HEK293 (cell line): ENCODE measurements at regions not wholly inside any gene's neighbourhood (a gene's known extent, or its start where the extent isn't known, plus 50 kb on each side); places are given as distances from the start of the nearest gene placed in this dataset.

Source experiments
- CTCF ChIA-PET: fragments of 350-600 bp; formaldehyde crosslinking; extraction: SDS; loops from one replicate; lab custom pipeline; 2021; ENCODE audit warnings: antibody characterized with exemption; lab: Yijun Ruan, JAX
- POLR2A ChIA-PET: fragments of 300-600 bp; formaldehyde crosslinking; extraction: SDS; loops from one replicate; lab custom pipeline; 2020; ENCODE audit warnings: antibody characterized with exemption, inconsistent platforms; lab: Yijun Ruan, JAX
- H3K27ac ChIP-seq: fragments of 200-500 bp; sonication (Bioruptor generic); 2 replicates; pipeline ENCODE4 v1.5.1; 2014; ENCODE audit warnings: low read depth, low read length, control low read depth, inconsistent platforms; ENCODE audit errors: extremely low read depth
- H3K36me3 ChIP-seq, 2 experiments: fragments of 200-500 bp in 1 of 2; sonication (Bioruptor generic) in 1 of 2; 1 replicate in 1 of 2; 2 replicates in 1 of 2; pipeline ENCODE4 v1.5.1; 2014 to 2017; ENCODE audit warnings: inconsistent platforms in 2 of 2, low read length in 2 of 2; ENCODE audit not compliant: control insufficient read depth in 2 of 2, insufficient read depth in 1 of 2
- H3K4me1 ChIP-seq: fragments of 200-500 bp; sonication (Bioruptor generic); 2 replicates; pipeline ENCODE4 v1.5.1; 2014; ENCODE audit warnings: mild to moderate bottlenecking, low read length, inconsistent platforms; ENCODE audit not compliant: control insufficient read depth, insufficient read depth
- H3K4me3 ChIP-seq: 2 replicates; pipeline ENCODE4 v1.5.1; 2011; ENCODE audit warnings: low read depth, mild to moderate bottlenecking, control low read depth, low read length, moderate library complexity
- H3K9me3 ChIP-seq: fragments of 200-500 bp; sonication (Bioruptor generic); 2 replicates; pipeline ENCODE4 v1.5.1; 2014; ENCODE audit warnings: low read depth, low read length, inconsistent platforms; ENCODE audit not compliant: control insufficient read depth, insufficient read depth
- GFI1B ChIP-seq: fragments of 450-650 bp; formaldehyde crosslinking; IDR thresholded peaks from 2 replicates; pipeline ENCODE4 v1.5.1; 2016; ENCODE audit warnings: missing biosample characterization, missing genetic modification characterization
- GLIS2 ChIP-seq: fragments of 450-650 bp; formaldehyde crosslinking; IDR thresholded peaks from 2 replicates; pipeline ENCODE4 v1.5.1; 2016; ENCODE audit warnings: missing biosample characterization, missing genetic modification characterization
- IKZF3 ChIP-seq: fragments of 450-650 bp; IDR thresholded peaks from 2 replicates; pipeline ENCODE4 v1.5.0; 2018; ENCODE audit warnings: missing biosample characterization, mild to moderate bottlenecking, missing genetic modification characterization, moderate library complexity
- KLF10 ChIP-seq: fragments of 450-650 bp; IDR thresholded peaks from 2 replicates; pipeline ENCODE4 v1.5.1; 2018; ENCODE audit warnings: missing biosample characterization, mild to moderate bottlenecking, missing genetic modification characterization
- KLF16 ChIP-seq: fragments of 450-650 bp; formaldehyde crosslinking; IDR thresholded peaks from 2 replicates; pipeline ENCODE4 v1.5.1; 2017; ENCODE audit warnings: missing biosample characterization, missing genetic modification characterization
- PRDM1 ChIP-seq: fragments of 450-650 bp; formaldehyde crosslinking; IDR thresholded peaks from 2 replicates; pipeline ENCODE4; 2016; ENCODE audit warnings: missing biosample characterization, missing genetic modification characterization
- PRDM6 ChIP-seq: fragments of 450-650 bp; formaldehyde crosslinking; IDR thresholded peaks from 2 replicates; pipeline ENCODE4 v1.5.1; 2017; ENCODE audit warnings: missing biosample characterization, missing genetic modification characterization
- RBAK ChIP-seq: fragments of 450-650 bp; formaldehyde crosslinking; IDR thresholded peaks from 2 replicates; pipeline ENCODE4 v1.5.1; 2016; ENCODE audit warnings: missing biosample characterization, missing genetic modification characterization
- TRIM28 ChIP-seq: IDR thresholded peaks from 2 replicates; pipeline ENCODE4 v1.6.1; 2011; ENCODE audit warnings: low read length, control low read depth, borderline replicate concordance
- ZBTB6 ChIP-seq: fragments of 450-650 bp; formaldehyde crosslinking; IDR thresholded peaks from 2 replicates; pipeline ENCODE4 v1.5.1; 2017; ENCODE audit warnings: missing biosample characterization, missing genetic modification characterization
- ZFHX2 ChIP-seq: fragments of 450-650 bp; formaldehyde crosslinking; conservative IDR thresholded peaks from 2 replicates; pipeline ENCODE4 v1.5.1; 2016; ENCODE audit warnings: missing biosample characterization, missing genetic modification characterization
- ZNF155 ChIP-seq: fragments of 450-650 bp; formaldehyde crosslinking; IDR thresholded peaks from 2 replicates; pipeline ENCODE4 v1.5.1; 2016; ENCODE audit warnings: missing biosample characterization, missing genetic modification characterization
- ZNF221 ChIP-seq: fragments of 450-650 bp; formaldehyde crosslinking; IDR thresholded peaks from 2 replicates; pipeline ENCODE4 v1.5.1; 2017; ENCODE audit warnings: missing biosample characterization, missing genetic modification characterization, borderline replicate concordance
- ZNF23 ChIP-seq: fragments of 450-650 bp; formaldehyde crosslinking; IDR thresholded peaks from 2 replicates; pipeline ENCODE4 v1.5.1; 2016; ENCODE audit warnings: missing biosample characterization, missing genetic modification characterization, borderline replicate concordance
- ZNF24 ChIP-seq: fragments of 450-650 bp; formaldehyde crosslinking; IDR thresholded peaks from 2 replicates; pipeline ENCODE4 v1.5.1; 2016; ENCODE audit warnings: missing biosample characterization, missing genetic modification characterization
- ZNF274 ChIP-seq, 2 experiments: fragments of 200-500 bp in 1 of 2; fragments of 450-650 bp in 1 of 2; sonication (Bioruptor generic) in 1 of 2; formaldehyde crosslinking in 1 of 2; IDR thresholded peaks; 2 replicates each; pipeline versions ENCODE4 v1.5.1 to v1.6.1; 2014 to 2016; ENCODE audit warnings: borderline replicate concordance in 1 of 2, inconsistent platforms in 1 of 2, low read length in 1 of 2, missing biosample characterization in 1 of 2, missing genetic modification characterization in 1 of 2
- ZNF391 ChIP-seq: fragments of 450-650 bp; formaldehyde crosslinking; IDR thresholded peaks from 2 replicates; pipeline ENCODE4 v1.5.1; 2016; ENCODE audit warnings: low read depth, missing biosample characterization, missing genetic modification characterization, borderline replicate concordance
- ZNF501 ChIP-seq: fragments of 450-650 bp; formaldehyde crosslinking; IDR thresholded peaks from 2 replicates; pipeline ENCODE4 v1.5.1; 2016; ENCODE audit warnings: missing biosample characterization, missing genetic modification characterization
- ZNF585B ChIP-seq: fragments of 450-650 bp; formaldehyde crosslinking; IDR thresholded peaks from 2 replicates; pipeline ENCODE4 v1.5.1; 2016; ENCODE audit warnings: missing biosample characterization, missing genetic modification characterization
- ZNF645 ChIP-seq: fragments of 450-650 bp; formaldehyde crosslinking; IDR thresholded peaks from 2 replicates; pipeline ENCODE4; 2016; ENCODE audit warnings: missing biosample characterization, missing genetic modification characterization
- ZNF654 ChIP-seq: fragments of 450-650 bp; formaldehyde crosslinking; IDR thresholded peaks from 2 replicates; pipeline ENCODE4 v1.5.1; 2016; ENCODE audit warnings: low read depth, missing biosample characterization, missing genetic modification characterization
- ZNF664 ChIP-seq: fragments of 450-650 bp; formaldehyde crosslinking; IDR thresholded peaks from 2 replicates; pipeline ENCODE4 v1.5.1; 2016; ENCODE audit warnings: missing biosample characterization, missing genetic modification characterization
- ZNF670 ChIP-seq: fragments of 450-650 bp; formaldehyde crosslinking; IDR thresholded peaks from 2 replicates; pipeline ENCODE4 v1.5.1; 2016; ENCODE audit warnings: missing biosample characterization, missing genetic modification characterization, low read depth
- ZNF791 ChIP-seq: fragments of 450-650 bp; formaldehyde crosslinking; IDR thresholded peaks from 2 replicates; pipeline ENCODE4 v1.5.1; 2016; ENCODE audit warnings: missing biosample characterization, missing genetic modification characterization
- TF ChIP-seq, protein P1 (sequence below): fragments of 450-650 bp; formaldehyde crosslinking; IDR thresholded peaks from 2 replicates; pipeline ENCODE4 v1.5.1; 2017; ENCODE audit warnings: missing biosample characterization, mild to moderate bottlenecking, missing genetic modification characterization, moderate library complexity

GRCh38 chr1:218836264-218836663, 337.4 kb upstream of the LYPLAL1 start:
- Histone ChIP-seq H3K4me3 (no peak overlapping the region), H3K27ac (no peak overlapping the region), H3K36me3 (no peaks in the 10 kb centered on the region), H3K9me3 (no peaks in the 10 kb centered on the region), H3K4me1 (no peaks in the 10 kb centered on the region)
- ChIA-PET POLR2A (no interaction called here), CTCF (no interaction called here)
- TF ChIP-seq PRDM1 (tag by site-specific recombination) (no peak), RBAK (no peak), ZNF391 (no peak), KLF16 (tag by site-specific recombination) (no peak), ZNF585B (tag by site-specific recombination) (no peak)

- no peak overlapping the region for H3K27ac ChIP-seq
These were observed 336.6 kb upstream of the LYPLAL1 start for GRCh38 chr1:218837051-218837450.

GRCh38 chr1:218845589-218845988, 328.1 kb upstream of the LYPLAL1 start:
- no peak overlapping the region for H3K27ac ChIP-seq
- H3K9me3 ChIP-seq, result no peaks in the 10 kb centered on the region
- ChIA-PET POLR2A (no interaction called here), CTCF (no interaction called here)
- H3K4me3 ChIP-seq, result no peak overlapping the region
- no peak for TF ChIP-seq ZNF645
- no peaks in the 10 kb centered on the region for H3K4me1 ChIP-seq
- no peaks in the 10 kb centered on the region for H3K36me3 ChIP-seq

More at GRCh38 chr1:218837051-218837450, 336.6 kb upstream of the LYPLAL1 start:
- no peaks in the 10 kb centered on the region for H3K4me1 ChIP-seq
- H3K4me3 ChIP-seq, result no peak overlapping the region
- H3K36me3 ChIP-seq, result no peaks in the 10 kb centered on the region
- CTCF ChIA-PET, result interaction anchor here (0.6 to 1.2 kb wide), 2 partner anchors 11 to 154 kb away, joined by 3 read pairs; no protein-coding TSS in a partner anchor
- TF ChIP-seq GFI1B (tag by site-specific recombination) (no peak), TRIM28 (no peak), ZNF23 (tag by site-specific recombination) (no peak), KLF10 (tag by site-specific recombination) (no peak), ZNF274 (IDR thresholded peaks at IDR 0.05; ENCODE audit: low read length) (no peak), ZNF274 (tag by site-specific recombination; IDR thresholded peaks at IDR 0.05; ENCODE audit: borderline replicate concordance) (no peak), ZNF24 (tag by site-specific recombination) (no peak), ZBTB6 (tag by site-specific recombination) (no peak), GLIS2 (tag by site-specific recombination) (no peak), ZNF664 (tag by site-specific recombination) (no peak), IKZF3 (tag by site-specific recombination) (no peak), ZNF654 (tag by site-specific recombination) (no peak), ZNF221 (no peak), ZNF501 (no peak), PRDM6 (tag by site-specific recombination) (no peak), ZFHX2 (tag by site-specific recombination) (no peak), ZNF670 (tag by site-specific recombination) (no peak), ZNF791 (tag by site-specific recombination) (no peak), ZNF155 (no peak)
- TF ChIP-seq, protein P1, sequence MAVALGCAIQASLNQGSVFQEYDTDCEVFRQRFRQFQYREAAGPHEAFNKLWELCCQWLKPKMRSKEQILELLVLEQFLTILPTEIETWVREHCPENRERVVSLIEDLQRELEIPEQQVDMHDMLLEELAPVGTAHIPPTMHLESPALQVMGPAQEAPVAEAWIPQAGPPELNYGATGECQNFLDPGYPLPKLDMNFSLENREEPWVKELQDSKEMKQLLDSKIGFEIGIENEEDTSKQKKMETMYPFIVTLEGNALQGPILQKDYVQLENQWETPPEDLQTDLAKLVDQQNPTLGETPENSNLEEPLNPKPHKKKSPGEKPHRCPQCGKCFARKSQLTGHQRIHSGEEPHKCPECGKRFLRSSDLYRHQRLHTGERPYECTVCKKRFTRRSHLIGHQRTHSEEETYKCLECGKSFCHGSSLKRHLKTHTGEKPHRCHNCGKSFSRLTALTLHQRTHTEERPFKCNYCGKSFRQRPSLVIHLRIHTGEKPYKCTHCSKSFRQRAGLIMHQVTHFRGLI, result no peak
- no peaks in the 10 kb centered on the region for H3K9me3 ChIP-seq
- POLR2A ChIA-PET, result no interaction called here
